ENCODE measurements at regions not wholly inside any gene's neighbourhood (a gene's known extent, or its start where the extent isn't known, plus 50 kb on each side); places are given as distances from the start of the nearest gene placed in this dataset.
"Not testable (repeated sequence)": the region's sequence is repeated elsewhere in the genome, so short reads cannot be mapped to it uniquely, and the experiment has no call there.

GRCh38 chr1:99374693-99375092, 110.4 kb downstream of the PLPPR4 start:
- H3K27ac ChIP-seq (ENCODE audit: low read depth, low read length); H3K4me1 ChIP-seq (ENCODE audit: control insufficient read depth in 1 of 2, insufficient read depth in 2 of 2, low read length in 2 of 2); H3K79me2 ChIP-seq (ENCODE audit: control insufficient read depth, insufficient read depth, low read length, poor library complexity); H3K14ac ChIP-seq (ENCODE audit: low read length); H3K79me1 ChIP-seq (ENCODE audit: low read length); H2BK120ac ChIP-seq (ENCODE audit: insufficient read depth, low read length, poor library complexity); H3K9ac ChIP-seq (ENCODE audit: low read length); H4K8ac ChIP-seq (ENCODE audit: low read depth, low read length); H2AK5ac ChIP-seq (ENCODE audit: low read length); H2AFZ ChIP-seq (ENCODE audit: insufficient read depth, low read length, poor library complexity); H2BK5ac ChIP-seq (ENCODE audit: low read depth, low read length, poor library complexity); H3K9me3 ChIP-seq (ENCODE audit: insufficient read depth, low read depth, low read length); H3K27me3 ChIP-seq (ENCODE audit: insufficient read depth, low read length); DNase-seq; H3K36me3 ChIP-seq (ENCODE audit: control insufficient read depth in 1 of 2, insufficient read depth in 2 of 2, low read length in 2 of 2); H3K4me3 ChIP-seq (ENCODE audit: low read depth, low read length); H3K4me2 ChIP-seq (ENCODE audit: low read length); H3K4ac ChIP-seq (ENCODE audit: low read depth, low read length); H4K12ac ChIP-seq (ENCODE audit: low read depth, low read length); H4K91ac ChIP-seq (ENCODE audit: low read depth, low read length); H3K23ac ChIP-seq (ENCODE audit: low read length); H2BK12ac ChIP-seq (ENCODE audit: low read length); H3K18ac ChIP-seq (ENCODE audit: low read length): not testable (repeated sequence)

- DNase-seq = no peak
- H3K4me2 ChIP-seq (ENCODE audit: low read length) = no peak overlapping the region
- H3K4me1 ChIP-seq (ENCODE audit: control insufficient read depth in 1 of 2, insufficient read depth in 2 of 2, low read length in 2 of 2) = no peaks in the 10 kb centered on the region
- no peak overlapping the region for H2AFZ ChIP-seq (ENCODE audit: insufficient read depth, low read length, poor library complexity)
- H3K9me3 ChIP-seq (ENCODE audit: insufficient read depth, low read depth, low read length) = no peaks in the 10 kb centered on the region
- no peak overlapping the region for H2BK5ac ChIP-seq (ENCODE audit: low read depth, low read length, poor library complexity)
- H3K27me3 ChIP-seq (ENCODE audit: insufficient read depth, low read length) = no peaks in the 10 kb centered on the region
- no peak overlapping the region for H3K4ac ChIP-seq (ENCODE audit: low read depth, low read length)
- peak overlapping the region; percentile 43 for H3K9ac ChIP-seq (ENCODE audit: low read length)
- no peak overlapping the region for H3K27ac ChIP-seq (ENCODE audit: low read depth, low read length)
- no peak overlapping the region for H3K4me3 ChIP-seq (ENCODE audit: low read depth, low read length)
- no peak overlapping the region for H3K23ac ChIP-seq (ENCODE audit: low read length)
- H4K12ac ChIP-seq (ENCODE audit: low read depth, low read length) = no peak overlapping the region
- no peak overlapping the region for H2BK12ac ChIP-seq (ENCODE audit: low read length)
- H3K36me3 ChIP-seq (ENCODE audit: control insufficient read depth in 1 of 2, insufficient read depth in 2 of 2, low read length in 2 of 2) = no peaks in the 10 kb centered on the region
- H3K79me1 ChIP-seq (ENCODE audit: low read length) = no peaks in the 10 kb centered on the region
- H2BK120ac ChIP-seq (ENCODE audit: insufficient read depth, low read length, poor library complexity) = no peak overlapping the region
- no peak overlapping the region for H2AK5ac ChIP-seq (ENCODE audit: low read length)
- no CpG with 5 or more reads among the region's 4 CpGs for whole genome bisulfite sequencing (ENCODE audit: extremely low coverage, insufficient coverage, insufficient read length)
- no peak overlapping the region for H4K8ac ChIP-seq (ENCODE audit: low read depth, low read length)
- H3K18ac ChIP-seq (ENCODE audit: low read length) = no peak overlapping the region
- no peaks in the 10 kb centered on the region for H3K79me2 ChIP-seq (ENCODE audit: control insufficient read depth, insufficient read depth, low read length, poor library complexity)
- no peak overlapping the region for H3K14ac ChIP-seq (ENCODE audit: low read length)
- no peak overlapping the region for H4K91ac ChIP-seq (ENCODE audit: low read depth, low read length)
Observed at GRCh38 chr1:99384021-99384420, 119.7 kb downstream of the PLPPR4 start.

GRCh38 chr1:99385852-99386251, 121.6 kb downstream of the PLPPR4 start:
- no CpG with 5 or more reads among the region's 4 CpGs for WGBS (ENCODE audit: extremely low coverage, insufficient coverage, insufficient read length)

GRCh38 chr1:99396389-99396788, 132.1 kb downstream of the PLPPR4 start:
- no peak overlapping the region for H3K4ac ChIP-seq (ENCODE audit: low read depth, low read length)
- no peaks in the 10 kb centered on the region for H3K79me1 ChIP-seq (ENCODE audit: low read length)
- H4K12ac ChIP-seq (ENCODE audit: low read depth, low read length) = no peak overlapping the region
- no peak overlapping the region for H3K4me3 ChIP-seq (ENCODE audit: low read depth, low read length)
- no peaks in the 10 kb centered on the region for H3K4me1 ChIP-seq (ENCODE audit: control insufficient read depth in 1 of 2, insufficient read depth in 2 of 2, low read length in 2 of 2)
- H4K91ac ChIP-seq (ENCODE audit: low read depth, low read length) = no peak overlapping the region
- H2BK120ac ChIP-seq (ENCODE audit: insufficient read depth, low read length, poor library complexity) = no peak overlapping the region
- H3K27me3 ChIP-seq (ENCODE audit: insufficient read depth, low read length) = no peaks in the 10 kb centered on the region
- H3K79me2 ChIP-seq (ENCODE audit: control insufficient read depth, insufficient read depth, low read length, poor library complexity) = no peaks in the 10 kb centered on the region
- no peaks in the 10 kb centered on the region for H3K9me3 ChIP-seq (ENCODE audit: insufficient read depth, low read depth, low read length)
- H3K18ac ChIP-seq (ENCODE audit: low read length) = no peak overlapping the region
- H2BK12ac ChIP-seq (ENCODE audit: low read length) = no peak overlapping the region
- no peak overlapping the region for H2AK5ac ChIP-seq (ENCODE audit: low read length)
- H2BK5ac ChIP-seq (ENCODE audit: low read depth, low read length, poor library complexity) = no peak overlapping the region
- WGBS (ENCODE audit: extremely low coverage, insufficient coverage, insufficient read length) = no CpG with 5 or more reads among the region's 2 CpGs
- no peak overlapping the region for H3K9ac ChIP-seq (ENCODE audit: low read length)
- DNase-seq = no peak
- H3K36me3 ChIP-seq (ENCODE audit: control insufficient read depth in 1 of 2, insufficient read depth in 2 of 2, low read length in 2 of 2) = no peaks in the 10 kb centered on the region
- no peak overlapping the region for H3K4me2 ChIP-seq (ENCODE audit: low read length)
- no peak overlapping the region for H3K27ac ChIP-seq (ENCODE audit: low read depth, low read length)
- H3K23ac ChIP-seq (ENCODE audit: low read length) = no peak overlapping the region
- no peak overlapping the region for H2AFZ ChIP-seq (ENCODE audit: insufficient read depth, low read length, poor library complexity)
- H4K8ac ChIP-seq (ENCODE audit: low read depth, low read length) = no peak overlapping the region
- H3K14ac ChIP-seq (ENCODE audit: low read length) = no peak overlapping the region

More at GRCh38 chr1:99385852-99386251, 121.6 kb downstream of the PLPPR4 start:
- Histone ChIP-seq H3K79me2 (ENCODE audit: control insufficient read depth, insufficient read depth, low read length, poor library complexity) (no peaks in the 10 kb centered on the region), H3K27ac (ENCODE audit: low read depth, low read length) (no peak overlapping the region), H3K4me2 (ENCODE audit: low read length) (no peak overlapping the region), H4K12ac (ENCODE audit: low read depth, low read length) (no peak overlapping the region), H2BK120ac (ENCODE audit: insufficient read depth, low read length, poor library complexity) (no peak overlapping the region), H3K4me3 (ENCODE audit: low read depth, low read length) (no peak overlapping the region), H2BK12ac (ENCODE audit: low read length) (no peak overlapping the region), H3K9me3 (ENCODE audit: insufficient read depth, low read depth, low read length) (no peaks in the 10 kb centered on the region), H3K4me1 (ENCODE audit: control insufficient read depth in 1 of 2, insufficient read depth in 2 of 2, low read length in 2 of 2) (no peaks in the 10 kb centered on the region), H3K9ac (ENCODE audit: low read length) (no peak overlapping the region), H3K4ac (ENCODE audit: low read depth, low read length) (no peak overlapping the region), H3K36me3 (ENCODE audit: control insufficient read depth in 1 of 2, insufficient read depth in 2 of 2, low read length in 2 of 2) (no peaks in the 10 kb centered on the region), H3K18ac (ENCODE audit: low read length) (no peak overlapping the region), H3K23ac (ENCODE audit: low read length) (no peak overlapping the region), H4K91ac (ENCODE audit: low read depth, low read length) (no peak overlapping the region), H2BK5ac (ENCODE audit: low read depth, low read length, poor library complexity) (no peak overlapping the region), H4K8ac (ENCODE audit: low read depth, low read length) (no peak overlapping the region), H3K27me3 (ENCODE audit: insufficient read depth, low read length) (no peaks in the 10 kb centered on the region), H2AK5ac (ENCODE audit: low read length) (no peak overlapping the region), H3K79me1 (ENCODE audit: low read length) (no peaks in the 10 kb centered on the region), H2AFZ (ENCODE audit: insufficient read depth, low read length, poor library complexity) (no peak overlapping the region), H3K14ac (ENCODE audit: low read length) (no peak overlapping the region)
- DNase-seq = no peak
